ENCODE measurements at regions not wholly inside any gene's neighbourhood (a gene's known extent, or its start where the extent isn't known, plus 50 kb on each side); places are given as distances from the start of the nearest gene placed in this dataset.
"Not testable (repeated sequence)": the region's sequence is repeated elsewhere in the genome, so short reads cannot be mapped to it uniquely, and the experiment has no call there.

GRCh38 chrX:45621376-45622041, 420.8 kb upstream of the DIPK2B start:
- CTCF ChIA-PET: interaction anchor here (0.6 kb wide), 1 partner anchor 155 kb away, joined by 3 read pairs; no protein-coding TSS in a partner anchor
- Histone ChIP-seq H3K27ac (ENCODE audit: extremely low read depth, low read depth, low read length) (no peak overlapping the region), H3K9me3 (ENCODE audit: control insufficient read depth, insufficient read depth, low read depth, low read length) (no peaks in the 10 kb centered on the region), H3K4me3 (ENCODE audit: low read depth, low read length) (no peak overlapping the region), H3K36me3 (ENCODE audit: control insufficient read depth in 2 of 2, insufficient read depth in 1 of 2, low read length in 2 of 2) (no peaks in the 10 kb centered on the region), H3K4me1 (ENCODE audit: control insufficient read depth, insufficient read depth, low read length) (no peaks in the 10 kb centered on the region)
- TF ChIP-seq ZNF791 (tag by site-specific recombination; IDR thresholded peaks at IDR 0.05) (no peak), ZNF48 (tag by site-specific recombination; IDR thresholded peaks at IDR 0.05) (no peak), ZNF202 (tag by site-specific recombination; IDR thresholded peaks at IDR 0.05; ENCODE audit: borderline replicate concordance) (no peak), ZNF529 (tag by site-specific recombination; IDR thresholded peaks at IDR 0.05; ENCODE audit: insufficient replicate concordance) (no peak), ZNF24 (tag by site-specific recombination; IDR thresholded peaks at IDR 0.05) (no peak), ZSCAN30 (tag by site-specific recombination; IDR thresholded peaks at IDR 0.05) (no peak), ZNF132 (tag by site-specific recombination; IDR thresholded peaks at IDR 0.05; ENCODE audit: borderline replicate concordance) (no peak), OSR2 (tag by site-specific recombination; IDR thresholded peaks at IDR 0.05) (no peak), EGR2 (tag by site-specific recombination; IDR thresholded peaks at IDR 0.05; ENCODE audit: low read depth) (no peak), ZNF837 (tag by site-specific recombination; IDR thresholded peaks at IDR 0.05) (no peak), SP3 (tag by site-specific recombination; IDR thresholded peaks at IDR 0.05) (no peak), ZEB2 (tag by site-specific recombination; IDR thresholded peaks at IDR 0.05) (no peak), ZNF792 (tag by site-specific recombination; IDR thresholded peaks at IDR 0.05) (no peak), GLIS2 (tag by site-specific recombination; IDR thresholded peaks at IDR 0.05) (no peak), ZNF221 (tag by site-specific recombination; IDR thresholded peaks at IDR 0.05; ENCODE audit: borderline replicate concordance) (no peak), ZNF311 (tag by site-specific recombination; IDR thresholded peaks at IDR 0.05; ENCODE audit: borderline replicate concordance) (no peak), SCRT2 (tag by site-specific recombination; IDR thresholded peaks at IDR 0.05) (no peak), ZNF544 (tag by site-specific recombination; IDR thresholded peaks at IDR 0.05) (no peak)
- TF ChIP-seq, protein P1, sequence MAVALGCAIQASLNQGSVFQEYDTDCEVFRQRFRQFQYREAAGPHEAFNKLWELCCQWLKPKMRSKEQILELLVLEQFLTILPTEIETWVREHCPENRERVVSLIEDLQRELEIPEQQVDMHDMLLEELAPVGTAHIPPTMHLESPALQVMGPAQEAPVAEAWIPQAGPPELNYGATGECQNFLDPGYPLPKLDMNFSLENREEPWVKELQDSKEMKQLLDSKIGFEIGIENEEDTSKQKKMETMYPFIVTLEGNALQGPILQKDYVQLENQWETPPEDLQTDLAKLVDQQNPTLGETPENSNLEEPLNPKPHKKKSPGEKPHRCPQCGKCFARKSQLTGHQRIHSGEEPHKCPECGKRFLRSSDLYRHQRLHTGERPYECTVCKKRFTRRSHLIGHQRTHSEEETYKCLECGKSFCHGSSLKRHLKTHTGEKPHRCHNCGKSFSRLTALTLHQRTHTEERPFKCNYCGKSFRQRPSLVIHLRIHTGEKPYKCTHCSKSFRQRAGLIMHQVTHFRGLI (tag by site-specific recombination; IDR thresholded peaks at IDR 0.05): no peak
- TF ChIP-seq, protein P2, sequence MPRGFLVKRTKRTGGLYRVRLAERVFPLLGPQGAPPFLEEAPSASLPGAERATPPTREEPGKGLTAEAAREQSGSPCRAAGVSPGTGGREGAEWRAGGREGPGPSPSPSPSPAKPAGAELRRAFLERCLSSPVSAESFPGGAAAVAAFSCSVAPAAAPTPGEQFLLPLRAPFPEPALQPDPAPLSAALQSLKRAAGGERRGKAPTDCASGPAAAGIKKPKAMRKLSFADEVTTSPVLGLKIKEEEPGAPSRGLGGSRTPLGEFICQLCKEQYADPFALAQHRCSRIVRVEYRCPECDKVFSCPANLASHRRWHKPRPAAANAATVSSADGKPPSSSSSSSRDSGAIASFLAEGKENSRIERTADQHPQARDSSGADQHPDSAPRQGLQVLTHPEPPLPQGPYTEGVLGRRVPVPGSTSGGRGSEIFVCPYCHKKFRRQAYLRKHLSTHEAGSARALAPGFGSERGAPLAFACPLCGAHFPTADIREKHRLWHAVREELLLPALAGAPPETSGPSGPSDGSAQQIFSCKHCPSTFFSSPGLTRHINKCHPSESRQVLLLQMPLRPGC (tag by site-specific recombination; IDR thresholded peaks at IDR 0.05): no peak
- POLR2A ChIA-PET: no interaction called here

DNA sequence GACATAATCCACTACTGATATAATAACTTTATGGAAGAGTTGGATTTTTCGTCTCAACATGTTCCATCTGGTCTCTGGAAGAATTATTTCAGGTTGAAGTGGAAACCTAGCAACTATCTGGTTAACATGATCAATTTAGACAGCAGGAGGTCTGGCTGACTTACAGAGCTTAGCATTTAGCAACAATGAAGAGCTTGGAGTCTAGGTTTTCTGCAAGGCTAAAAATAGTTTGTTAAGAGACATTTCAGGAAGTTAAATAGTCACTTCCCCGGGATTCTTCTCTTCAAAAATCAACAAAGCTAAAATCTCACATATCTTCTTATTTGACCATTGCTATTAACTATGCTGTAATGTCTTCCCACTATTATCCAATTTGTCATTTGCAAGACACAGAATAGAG, 418.6 kb upstream of the DIPK2B start:
- CTCF ChIA-PET: interaction anchor here (0.6 to 0.9 kb wide), 3 partner anchors 30 to 282 kb away, joined by 4 read pairs; no protein-coding TSS in a partner anchor
- POLR2A ChIA-PET: no interaction called here
- TF ChIP-seq ZSCAN16 (tag by site-specific recombination; IDR thresholded peaks at IDR 0.05): no peak

GRCh38 chrX:45615591-45615990, 414.9 kb upstream of the DIPK2B start:
- H3K9me3 ChIP-seq (ENCODE audit: control insufficient read depth, insufficient read depth, low read depth, low read length); H3K27ac ChIP-seq (ENCODE audit: extremely low read depth, low read depth, low read length); POLR2A ChIA-PET; H3K36me3 ChIP-seq (ENCODE audit: control insufficient read depth in 2 of 2, insufficient read depth in 1 of 2, low read length in 2 of 2); H3K4me3 ChIP-seq (ENCODE audit: low read depth, low read length); H3K4me1 ChIP-seq (ENCODE audit: control insufficient read depth, insufficient read depth, low read length); CTCF ChIA-PET: not testable (repeated sequence)

More for the DNA sequence above, 418.6 kb upstream of the DIPK2B start:
- H3K4me3 ChIP-seq (ENCODE audit: low read depth, low read length): no peak overlapping the region
- H3K36me3 ChIP-seq (ENCODE audit: control insufficient read depth in 2 of 2, insufficient read depth in 1 of 2, low read length in 2 of 2): no peaks in the 10 kb centered on the region
- no peaks in the 10 kb centered on the region for H3K9me3 ChIP-seq (ENCODE audit: control insufficient read depth, insufficient read depth, low read depth, low read length)
- H3K4me1 ChIP-seq (ENCODE audit: control insufficient read depth, insufficient read depth, low read length): no peaks in the 10 kb centered on the region
- no peak overlapping the region for H3K27ac ChIP-seq (ENCODE audit: extremely low read depth, low read depth, low read length)

All from HEK293 (cell line).